HCT116 (cell line): ENCODE measurements at regions not wholly inside any gene's neighbourhood (a gene's known extent, or its start where the extent isn't known, plus 50 kb on each side); places are given as distances from the start of the nearest gene placed in this dataset.

ENCODE experiments used
- ATAC-seq: fragments of 200-7000 bp; cut with Tn5 transposase; 2 replicates; pipeline ENCODE4 v1.9.1; 2020; ENCODE audit warnings: mild to moderate bottlenecking, moderate library complexity
- BruUV-seq: library from RNA; stranded (reverse); fragments of 400-500 nt; replicated peaks from 2 replicates; lab custom pipeline; 2021; lab: Mats Ljungman, UMichigan
- CTCF ChIA-PET: fragments of 300-600 bp; sonication (Branson Sonifier 250); formaldehyde crosslinking; loops from one replicate; lab custom pipeline; 2021; ENCODE audit warnings: antibody characterized with exemption; lab: Charles Lee
- POLR2A ChIA-PET: fragments of 300-600, 350-600 bp; sonication (Branson Sonifier 250); formaldehyde crosslinking; loops from one replicate; lab custom pipeline; 2021; ENCODE audit warnings: antibody characterized with exemption; lab: Charles Lee
- RAD21 ChIA-PET, 2 experiments: fragments of 300-600 bp; sonication (Branson Sonifier 250); formaldehyde crosslinking; loops; one replicate each; lab custom pipeline; 2023; ENCODE audit warnings: low total read pairs in 2 of 2; ENCODE audit not compliant: uncharacterized antibody in 2 of 2, unreplicated experiment in 2 of 2, low non-redundant PET in 1 of 2; lab: Charles Lee
- DNase-seq: peaks from one replicate; pipeline ENCODE4 v3.0.0-alpha.2; 2010; ENCODE audit warnings: low read depth, low spot score
- H2AFZ ChIP-seq: fragments of 200-600 bp; shearing (Covaris generic), sonication (generic); 2 replicates; pipeline ENCODE4 v1.6.1; 2017; ENCODE audit warnings: low read depth, mixed run types, mixed read lengths, antibody characterized with exemption, low read length; ENCODE audit not compliant: poor library complexity, severe bottlenecking
- H3K27ac ChIP-seq: 2 replicates; pipeline ENCODE4 v1.5.1; 2012; ENCODE audit warnings: low read depth, low read length
- H3K27me3 ChIP-seq: fragments of 200-600 bp; sonication (generic); 2 replicates; pipeline ENCODE4 v1.6.1; 2016; ENCODE audit warnings: mixed run types, low read length, mixed read lengths; ENCODE audit not compliant: insufficient read depth
- H3K36me3 ChIP-seq, 2 experiments: fragments of 200-500 bp in 1 of 2; fragments of 200-600 bp in 1 of 2; sonication (Bioruptor generic) in 1 of 2; sonication (generic) in 1 of 2; 2 replicates each; pipeline versions ENCODE4 v1.5.1 to v1.6.1; 2014 to 2016; ENCODE audit warnings: low read length in 2 of 2, inconsistent platforms in 1 of 2, mixed read lengths in 1 of 2, mixed run types in 1 of 2; ENCODE audit not compliant: insufficient read depth in 2 of 2, control insufficient read depth in 1 of 2
- H3K4me1 ChIP-seq, 2 experiments: fragments of 200-600 bp in 1 of 2; sonication (generic) in 1 of 2; 2 replicates each; pipeline versions ENCODE4 v1.5.1 to v1.6.1; 2012 to 2017; ENCODE audit warnings: low read length in 2 of 2, inconsistent platforms in 1 of 2, mild to moderate bottlenecking in 1 of 2, mixed read lengths in 1 of 2, mixed run types in 1 of 2, moderate library complexity in 1 of 2; ENCODE audit not compliant: insufficient read depth in 2 of 2, control insufficient read depth in 1 of 2
- H3K4me2 ChIP-seq: fragments of 200-600 bp; sonication (generic); 2 replicates; pipeline ENCODE4 v1.6.1; 2017; ENCODE audit warnings: mixed run types, low read length, mixed read lengths
- H3K4me3 ChIP-seq, 2 experiments: fragments of 200-600 bp in 1 of 2; sonication (generic) in 1 of 2; replicated peaks in 1 of 2; 2 replicates each; pipeline ENCODE4 v1.5.1; 2011 to 2016; ENCODE audit warnings: low read length in 2 of 2, control low read depth in 1 of 2, low read depth in 1 of 2, mild to moderate bottlenecking in 1 of 2, mixed read lengths in 1 of 2, mixed run types in 1 of 2
- H3K79me2 ChIP-seq: fragments of 200-600 bp; sonication (generic); 2 replicates; pipeline ENCODE4 v1.6.1; 2017; ENCODE audit warnings: mild to moderate bottlenecking, mixed run types, low read length, moderate library complexity, mixed read lengths; ENCODE audit not compliant: insufficient read depth
- H3K9ac ChIP-seq: fragments of 200-600 bp; sonication (generic); 2 replicates; pipeline ENCODE4 v1.6.1; 2016; ENCODE audit warnings: low read length, mixed read lengths
- H3K9me2 ChIP-seq: fragments of 200-600 bp; sonication (generic), shearing (Covaris generic); 2 replicates; pipeline ENCODE4 v1.6.1; 2017; ENCODE audit warnings: mixed run types, mild to moderate bottlenecking, moderate library complexity; ENCODE audit not compliant: insufficient read depth
- H3K9me3 ChIP-seq, 2 experiments: fragments of 200-500 bp in 1 of 2; fragments of 200-600 bp in 1 of 2; sonication (Bioruptor generic) in 1 of 2; sonication (generic) in 1 of 2; 2 replicates each; pipeline ENCODE4 v1.6.1; 2014 to 2017; ENCODE audit warnings: low read length in 2 of 2, mixed read lengths in 2 of 2, inconsistent platforms in 1 of 2, low read depth in 1 of 2, mild to moderate bottlenecking in 1 of 2, mixed run types in 1 of 2, moderate library complexity in 1 of 2; ENCODE audit not compliant: control insufficient read depth in 1 of 2, insufficient read depth in 1 of 2
- H4K20me1 ChIP-seq: fragments of 200-600 bp; sonication (generic), shearing (Covaris generic); 2 replicates; pipeline ENCODE4 v1.6.1; 2017; ENCODE audit warnings: mixed run types, mild to moderate bottlenecking, moderate library complexity; ENCODE audit not compliant: insufficient read depth
- ATF3 ChIP-seq: IDR thresholded peaks from 2 replicates; pipeline ENCODE4 v1.6.1; 2012
- CBX3 ChIP-seq: IDR thresholded peaks from 2 replicates; pipeline ENCODE4 v1.6.1; 2012; ENCODE audit warnings: low read depth
- CEBPB ChIP-seq: IDR thresholded peaks from 2 replicates; pipeline ENCODE4 v1.6.1; 2012; ENCODE audit warnings: low read depth
- EGR1 ChIP-seq: IDR thresholded peaks from 2 replicates; pipeline ENCODE4 v1.6.1; 2012; ENCODE audit warnings: low read depth
- ELF1 ChIP-seq: IDR thresholded peaks from 2 replicates; pipeline ENCODE4 v1.6.1; 2012; ENCODE audit warnings: low read depth, borderline replicate concordance
- EZH2 ChIP-seq: fragments of 200-600 bp; sonication (generic); IDR thresholded peaks from 2 replicates; pipeline ENCODE4 v1.6.1; 2017; ENCODE audit warnings: antibody characterized with exemption, mixed run types
- FOSL1 ChIP-seq: IDR thresholded peaks from 2 replicates; pipeline ENCODE4 v1.6.1; 2012; ENCODE audit warnings: low read depth
- JUND ChIP-seq: IDR thresholded peaks from 2 replicates; pipeline ENCODE4 v1.6.1; 2012
- POLR2A ChIP-seq: IDR thresholded peaks from 2 replicates; pipeline ENCODE4 v1.7.0; 2011; ENCODE audit warnings: borderline replicate concordance; ENCODE audit not compliant: insufficient read depth, insufficient read length; ENCODE audit errors: extremely low read depth
- RAD21 ChIP-seq: IDR thresholded peaks from 2 replicates; pipeline ENCODE4 v1.6.1; 2012; ENCODE audit warnings: low read depth, mild to moderate bottlenecking
- SP1 ChIP-seq: IDR thresholded peaks from 2 replicates; pipeline ENCODE4 v1.6.1; 2012; ENCODE audit warnings: low read depth
- YY1 ChIP-seq: IDR thresholded peaks from 2 replicates; pipeline ENCODE4 v1.6.1; 2011; ENCODE audit warnings: low read length, low read depth, moderate library complexity, mild to moderate bottlenecking; ENCODE audit not compliant: insufficient replicate concordance; ENCODE audit errors: extremely low read depth
- ZBTB33 ChIP-seq: IDR thresholded peaks from 2 replicates; pipeline ENCODE4 v1.6.1; 2011; ENCODE audit warnings: mild to moderate bottlenecking, low read length, moderate library complexity; ENCODE audit not compliant: insufficient replicate concordance; ENCODE audit errors: extremely low read depth
- ZFX ChIP-seq: fragments of 450-650 bp; IDR thresholded peaks from 2 replicates; pipeline ENCODE4 v1.6.1; 2017
- ZNF274 ChIP-seq: fragments of 200-500 bp; sonication (Bioruptor generic); IDR thresholded peaks from 2 replicates; pipeline ENCODE4 v1.6.1; 2014; ENCODE audit warnings: mild to moderate bottlenecking, low read depth, low read length, inconsistent platforms
- intact Hi-C: fragments of 100-400 bp; cut with micrococcal nuclease; formaldehyde crosslinking; loops from 2 replicates; pipeline ENCODE4 v1.10.0; 2022
- TF ChIP-seq, protein P1 (sequence below): IDR thresholded peaks from 2 replicates; pipeline ENCODE4 v1.6.1; 2012; ENCODE audit warnings: low read depth

- no TSS peak for BruUV-seq
- RAD21 ChIA-PET = no interaction called here
- TF ChIP-seq CBX3 = no peak
- no peak for TF ChIP-seq EGR1
- no peak for TF ChIP-seq RAD21
- TF ChIP-seq ATF3 = no peak
- TF ChIP-seq POLR2A = no peak
- TF ChIP-seq ELF1 = no peak
- TF ChIP-seq JUND = no peak
- no peak for TF ChIP-seq SP1
- TF ChIP-seq ZFX = no peak
- no peak for TF ChIP-seq ZNF274
- no peak for TF ChIP-seq ZBTB33
- TF ChIP-seq FOSL1 = no peak
- TF ChIP-seq, protein P1, sequence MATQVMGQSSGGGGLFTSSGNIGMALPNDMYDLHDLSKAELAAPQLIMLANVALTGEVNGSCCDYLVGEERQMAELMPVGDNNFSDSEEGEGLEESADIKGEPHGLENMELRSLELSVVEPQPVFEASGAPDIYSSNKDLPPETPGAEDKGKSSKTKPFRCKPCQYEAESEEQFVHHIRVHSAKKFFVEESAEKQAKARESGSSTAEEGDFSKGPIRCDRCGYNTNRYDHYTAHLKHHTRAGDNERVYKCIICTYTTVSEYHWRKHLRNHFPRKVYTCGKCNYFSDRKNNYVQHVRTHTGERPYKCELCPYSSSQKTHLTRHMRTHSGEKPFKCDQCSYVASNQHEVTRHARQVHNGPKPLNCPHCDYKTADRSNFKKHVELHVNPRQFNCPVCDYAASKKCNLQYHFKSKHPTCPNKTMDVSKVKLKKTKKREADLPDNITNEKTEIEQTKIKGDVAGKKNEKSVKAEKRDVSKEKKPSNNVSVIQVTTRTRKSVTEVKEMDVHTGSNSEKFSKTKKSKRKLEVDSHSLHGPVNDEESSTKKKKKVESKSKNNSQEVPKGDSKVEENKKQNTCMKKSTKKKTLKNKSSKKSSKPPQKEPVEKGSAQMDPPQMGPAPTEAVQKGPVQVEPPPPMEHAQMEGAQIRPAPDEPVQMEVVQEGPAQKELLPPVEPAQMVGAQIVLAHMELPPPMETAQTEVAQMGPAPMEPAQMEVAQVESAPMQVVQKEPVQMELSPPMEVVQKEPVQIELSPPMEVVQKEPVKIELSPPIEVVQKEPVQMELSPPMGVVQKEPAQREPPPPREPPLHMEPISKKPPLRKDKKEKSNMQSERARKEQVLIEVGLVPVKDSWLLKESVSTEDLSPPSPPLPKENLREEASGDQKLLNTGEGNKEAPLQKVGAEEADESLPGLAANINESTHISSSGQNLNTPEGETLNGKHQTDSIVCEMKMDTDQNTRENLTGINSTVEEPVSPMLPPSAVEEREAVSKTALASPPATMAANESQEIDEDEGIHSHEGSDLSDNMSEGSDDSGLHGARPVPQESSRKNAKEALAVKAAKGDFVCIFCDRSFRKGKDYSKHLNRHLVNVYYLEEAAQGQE = no peak
- no peak for TF ChIP-seq YY1
- no peak for TF ChIP-seq CEBPB
- TF ChIP-seq EZH2 = no peak
- Histone ChIP-seq H3K4me2 (no peak overlapping the region), H3K79me2 (no peaks in the 10 kb centered on the region), H3K27me3 (peaks cover 38% of the 10 kb centered on the region), H3K9me2 (no peaks in the 10 kb centered on the region), H2AFZ (no peak overlapping the region), H3K4me3 (no peak overlapping the region), H4K20me1 (no peaks in the 10 kb centered on the region), H3K27ac (no peak overlapping the region), H3K4me1 (no peaks in the 10 kb centered on the region), H3K9me3 (no peaks in the 10 kb centered on the region), H3K36me3 (no peaks in the 10 kb centered on the region), H3K9ac (no peak overlapping the region)
- CTCF ChIA-PET = no interaction called here
- POLR2A ChIA-PET = no interaction called here
- ATAC-seq = no peak
- intact Hi-C loops = no loop called here
- DNase-seq = no peak
Observed at GRCh38 chr10:2919016-2919415, 148.3 kb upstream of the PFKP start.
